Activated naive CD4-positive, alpha-beta T cell treated with anti-CD3 and anti-CD28 coated beads, Interleukin-2, amount 50 U/mL, for 16 hours (primary cell): ENCODE measurements at regions not wholly inside any gene's neighbourhood (a gene's known extent, or its start where the extent isn't known, plus 50 kb on each side); places are given as distances from the start of the nearest gene placed in this dataset.
"Not testable (repeated sequence)": the region's sequence is repeated elsewhere in the genome, so short reads cannot be mapped to it uniquely, and the experiment has no call there.

ENCODE experiments used
- DNase-seq: peaks from one replicate; pipeline ENCODE4 v3.0.0-alpha.2; 2020

GRCh38 chr9:73053543-73053942 is 98.1 kb upstream of the ANXA1 start:
- no peak for DNase-seq

GRCh38 chr9:73050887-73051550 is 98.2 kb upstream of the ALDH1A1 start:
- no peak for DNase-seq

- DNase-seq = no peak
These were observed 97.4 kb upstream of the ALDH1A1 start for GRCh38 chr9:73050065-73050816.

DNA sequence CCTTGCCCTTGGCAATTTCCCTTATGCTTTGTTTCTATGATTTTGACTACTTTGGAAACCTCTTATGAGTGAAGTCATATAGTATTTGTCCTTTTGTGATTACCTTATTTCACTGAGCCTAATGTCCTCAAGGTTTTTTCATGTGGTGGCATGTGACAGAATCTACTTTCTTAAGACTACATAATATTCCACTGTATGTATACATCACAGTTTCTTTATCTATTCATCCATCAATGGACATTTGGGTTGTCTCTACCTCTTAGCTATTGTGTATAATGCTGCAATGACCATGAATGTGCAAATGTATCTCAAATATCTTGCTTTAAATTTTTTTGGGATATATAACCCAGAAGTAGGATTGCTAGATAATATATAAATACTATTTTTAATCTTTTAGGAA is 96.4 kb upstream of the ALDH1A1 start:
- DNase-seq = no peak

GRCh38 chr9:73046769-73047168 is 93.9 kb upstream of the ALDH1A1 start:
- no peak for DNase-seq

DNA sequence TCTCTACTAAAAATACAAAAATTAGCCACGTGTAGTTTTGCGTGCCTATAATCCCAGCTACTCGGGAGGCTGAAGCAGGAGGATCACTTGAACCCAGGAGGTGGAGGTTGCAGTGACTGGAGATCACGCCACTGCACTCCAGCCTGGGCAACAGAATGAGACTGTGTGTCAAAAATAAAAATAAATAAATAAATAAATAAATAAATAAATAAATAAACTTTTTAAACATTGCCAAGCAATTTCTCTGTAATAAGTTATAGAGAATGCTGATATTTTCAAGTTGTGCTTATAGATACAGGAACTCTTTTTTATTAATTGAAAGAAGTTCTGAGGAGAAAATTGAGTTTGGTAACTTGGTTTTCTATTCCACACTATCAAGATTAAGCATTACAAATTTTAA is 91.9 kb upstream of the ALDH1A1 start:
- not testable (repeated sequence) for DNase-seq

- no peak for DNase-seq
These were observed 89.3 kb upstream of the ALDH1A1 start for GRCh38 chr9:73042155-73042554.

DNA sequence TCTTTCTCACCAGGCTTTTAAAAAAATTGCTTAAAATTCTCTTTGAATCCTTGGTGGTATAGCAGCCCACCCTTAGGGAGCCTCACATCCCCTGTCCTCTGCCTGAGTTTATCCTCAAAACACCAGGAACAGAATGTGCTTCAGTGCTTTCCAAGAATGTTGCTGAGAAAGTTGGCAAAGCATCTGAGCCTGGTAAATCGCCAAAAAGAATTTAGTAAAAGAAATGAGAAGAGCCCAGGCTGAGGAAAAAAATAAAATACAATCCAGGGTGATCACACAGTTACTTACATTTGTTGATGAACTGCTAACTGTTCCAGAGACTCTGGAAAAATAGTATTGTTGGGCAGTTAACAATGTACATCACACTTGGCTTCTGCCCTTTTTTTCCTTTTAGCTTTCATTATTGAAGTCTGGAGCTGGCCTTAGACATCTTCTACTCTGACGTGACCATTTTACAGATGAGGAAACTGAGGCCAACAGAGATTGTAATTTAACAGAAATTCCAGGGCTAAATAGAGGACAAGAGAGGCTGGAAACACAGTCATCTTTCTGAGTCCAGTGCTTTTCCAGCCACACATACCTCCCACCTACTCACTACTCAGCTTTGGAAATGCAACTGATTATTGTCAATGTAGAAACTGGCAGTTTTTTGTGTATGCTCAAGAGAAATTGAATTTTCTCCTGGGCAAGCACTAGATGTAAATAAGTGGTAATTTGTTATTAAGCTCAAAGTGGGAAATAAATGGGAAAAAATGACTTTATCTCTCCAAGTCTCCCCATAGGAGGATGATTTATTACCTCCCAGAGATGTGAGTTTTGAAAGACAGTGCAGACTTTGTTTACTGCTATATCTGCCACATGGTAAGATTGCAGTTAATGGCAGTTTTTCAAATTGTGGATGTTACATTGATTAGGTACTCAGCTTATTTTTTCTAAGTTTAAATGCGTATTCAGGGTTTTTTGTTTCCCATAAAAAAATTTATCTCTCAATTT is 86.7 kb upstream of the ALDH1A1 start:
- DNase-seq = no peak

DNA sequence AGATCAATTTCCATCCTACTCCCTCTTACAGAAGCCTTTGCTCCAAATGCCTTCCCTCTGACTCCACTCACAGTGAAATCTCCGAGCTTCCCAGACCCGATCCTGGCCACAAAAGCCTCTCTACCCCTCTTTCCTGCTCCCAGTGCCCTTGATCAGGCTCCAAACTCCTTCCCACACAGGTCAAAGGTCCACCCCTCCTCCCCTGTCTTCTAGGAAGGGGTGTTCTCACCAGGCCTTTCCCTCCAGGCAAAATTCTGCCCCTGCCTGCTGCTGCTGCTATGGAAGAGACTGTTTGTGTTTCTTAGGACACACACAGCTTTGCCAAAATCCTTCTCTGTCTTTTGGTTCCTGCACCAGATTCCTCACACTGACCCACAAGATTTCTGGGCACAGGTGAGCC is 85.8 kb upstream of the ALDH1A1 start:
- DNase-seq = no peak

GRCh38 chr9:73038089-73038509 is 85.2 kb upstream of the ALDH1A1 start:
- DNase-seq = no peak

DNA sequence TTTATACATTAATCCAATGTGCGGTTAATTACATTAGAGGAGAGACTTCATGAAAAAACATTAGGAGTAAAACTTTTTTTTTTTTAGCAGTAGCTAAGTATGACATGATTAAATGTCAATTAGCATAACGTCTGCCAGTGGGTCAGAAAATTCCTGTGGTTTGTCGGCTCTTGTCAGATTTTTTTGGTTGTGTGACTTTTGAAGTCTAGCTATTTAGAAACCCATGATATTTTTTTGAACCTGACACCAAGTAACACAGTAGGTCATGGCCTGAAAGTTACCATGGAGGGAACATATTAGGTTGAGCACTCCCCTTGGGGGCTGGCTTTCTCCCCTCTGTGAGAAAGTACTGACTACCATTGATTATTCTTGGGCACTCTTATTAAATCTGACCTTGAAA is 84.8 kb upstream of the ALDH1A1 start:
- DNase-seq = no peak

GRCh38 chr9:73034962-73035361 is 82.1 kb upstream of the ALDH1A1 start:
- no peak for DNase-seq

DNA sequence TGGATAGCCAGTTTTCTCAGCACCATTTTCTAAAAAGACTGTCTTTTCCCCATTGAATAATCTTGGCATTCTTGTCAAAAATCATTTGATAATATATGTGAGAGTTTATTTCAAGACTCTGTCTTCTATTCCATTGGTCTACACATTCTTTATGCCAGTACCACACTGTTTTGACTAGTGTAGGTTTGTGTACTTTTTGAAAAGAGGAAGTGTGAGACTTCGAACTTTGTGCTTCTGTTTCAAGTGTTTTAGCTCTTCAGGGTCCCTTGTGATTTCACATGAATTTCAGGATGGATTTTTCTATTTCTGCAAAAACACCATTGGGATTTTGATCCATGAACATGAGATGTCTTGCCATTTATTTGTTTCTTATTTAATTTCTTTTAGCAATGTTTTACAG is 78.5 kb upstream of the ALDH1A1 start:
- no peak for DNase-seq

DNA sequence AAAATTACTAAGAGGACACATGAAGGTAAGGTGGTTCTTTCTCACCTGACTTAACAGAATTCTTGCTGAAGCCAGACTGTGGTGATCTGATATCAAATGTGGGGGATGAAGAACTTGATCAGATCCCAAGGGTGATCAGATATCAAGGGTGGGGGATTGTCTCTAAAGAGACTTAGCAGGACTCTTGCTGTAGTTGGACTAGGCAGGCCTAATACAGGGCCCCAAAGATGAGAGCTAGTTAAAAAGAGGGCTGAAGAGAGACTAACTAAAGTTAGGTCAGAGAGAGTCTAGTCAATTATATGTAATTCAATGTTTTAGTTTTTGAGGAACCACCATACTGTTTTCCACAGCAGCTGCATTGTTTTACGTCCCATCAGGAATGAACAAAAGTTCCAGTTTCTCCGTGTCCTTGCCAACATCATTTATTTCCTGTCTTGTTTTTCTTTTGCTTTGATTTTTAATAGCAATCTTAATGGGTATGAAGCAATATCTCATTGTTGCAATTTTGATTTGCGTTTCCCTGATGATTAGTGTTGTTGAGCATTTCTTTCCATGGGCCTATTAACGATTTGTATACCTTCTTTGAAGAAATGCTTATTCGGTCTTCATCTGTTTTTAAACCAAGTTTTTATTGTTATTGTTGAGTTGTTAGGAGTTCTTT is 77.6 kb upstream of the ALDH1A1 start:
- no peak for DNase-seq

DNA sequence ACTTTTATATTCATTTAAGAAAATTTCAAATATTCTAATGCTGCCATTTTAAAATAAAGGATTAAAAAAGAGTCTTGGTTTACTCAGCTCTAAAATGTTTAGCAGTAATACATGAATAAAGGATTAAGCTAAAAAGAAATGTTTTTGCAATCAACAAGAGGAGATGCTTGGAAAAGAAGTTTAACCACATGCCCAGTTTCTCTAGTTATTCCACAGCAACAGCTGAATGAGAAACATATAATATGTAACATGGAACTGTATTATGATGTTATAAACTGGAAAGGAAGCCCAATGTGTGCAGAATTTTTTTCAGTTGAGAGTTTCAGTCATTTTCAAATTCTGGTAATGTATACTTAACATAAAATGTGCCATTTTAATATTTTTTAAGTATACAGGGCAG is 76.5 kb upstream of the ALDH1A1 start:
- no peak for DNase-seq

DNA sequence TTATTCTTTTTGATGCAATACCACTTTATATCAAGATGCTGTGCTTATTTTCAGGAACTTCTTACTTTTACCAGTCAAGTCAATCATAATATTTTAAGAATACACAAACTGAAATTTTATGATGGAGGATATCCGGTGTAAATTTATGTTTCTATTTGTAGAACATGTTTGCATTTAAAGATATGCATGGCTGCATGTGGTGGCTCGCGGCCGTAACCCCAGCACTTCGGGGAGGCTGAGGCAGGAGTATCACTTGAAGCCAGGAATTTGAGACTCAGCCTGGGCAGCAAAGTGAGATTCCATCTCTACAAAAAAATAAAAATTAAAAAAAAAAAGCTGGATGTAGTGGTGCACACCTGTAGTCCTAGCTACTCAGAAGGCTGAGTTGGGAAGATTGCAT is 73.5 kb upstream of the ALDH1A1 start:
- DNase-seq = no peak

DNA sequence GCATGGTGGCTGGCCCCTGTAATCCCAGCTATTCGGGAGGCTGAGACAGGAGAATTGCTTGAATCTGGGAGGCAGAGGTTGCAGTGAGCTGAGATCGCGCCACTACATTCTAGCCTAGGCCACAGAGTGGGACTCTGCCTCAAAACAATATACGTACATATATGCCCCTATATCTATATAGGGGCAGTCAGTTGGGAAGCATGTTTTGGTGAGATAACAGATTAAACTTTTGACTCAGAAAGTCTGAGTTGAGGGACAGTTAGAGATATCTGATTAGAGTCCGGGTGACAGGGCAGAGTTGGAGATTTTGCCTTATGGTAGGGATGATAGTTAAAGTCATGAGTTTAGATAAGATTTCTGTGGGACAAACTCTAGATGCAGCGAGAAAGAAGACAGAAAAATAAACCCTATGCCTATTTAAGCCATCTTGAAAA is 71.8 kb upstream of the ALDH1A1 start:
- DNase-seq = no peak

GRCh38 chr9:73023025-73023541 is 70.2 kb upstream of the ALDH1A1 start:
- peak; percentile 27 for DNase-seq

DNA sequence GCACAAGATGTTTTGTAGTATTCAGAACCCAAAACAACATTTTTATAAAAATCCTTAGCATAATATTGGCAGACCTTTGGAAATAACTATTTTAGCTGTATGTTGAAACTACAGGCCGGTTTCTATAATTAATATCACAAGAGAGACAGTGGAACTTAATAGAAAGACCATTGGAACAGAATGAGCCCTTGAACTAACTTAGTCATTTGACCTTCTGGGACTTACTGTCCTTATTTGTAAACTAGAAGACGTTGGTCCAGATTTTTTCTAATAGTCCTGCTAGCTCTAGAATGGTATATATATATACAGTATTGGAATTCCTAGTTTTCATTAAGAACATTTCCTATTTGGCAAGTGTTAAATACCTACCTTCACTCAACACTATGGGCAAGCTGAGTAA is 69.5 kb upstream of the ALDH1A1 start:
- DNase-seq = no peak

DNA sequence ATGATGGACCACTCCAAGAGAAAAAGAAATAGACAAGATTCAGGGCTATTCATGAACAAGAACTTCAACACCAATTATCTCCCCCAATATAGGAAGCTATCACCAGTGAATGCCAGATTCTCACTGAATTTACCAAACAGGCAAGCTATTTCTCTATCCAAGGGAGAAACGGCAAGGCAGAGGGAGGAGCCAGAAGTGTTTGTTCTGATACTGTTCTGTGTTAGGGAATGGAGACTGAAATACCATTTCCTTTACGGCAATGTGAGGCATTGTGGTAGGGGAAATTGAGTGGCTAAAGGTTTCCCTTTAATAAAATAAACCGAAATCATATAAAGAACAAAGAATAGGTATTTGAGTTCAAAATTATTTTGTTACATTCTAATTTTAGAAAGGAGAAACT is 68.0 kb upstream of the ALDH1A1 start:
- no peak for DNase-seq

GRCh38 chr9:73014011-73014410 is 61.2 kb upstream of the ALDH1A1 start:
- no peak for DNase-seq

DNA sequence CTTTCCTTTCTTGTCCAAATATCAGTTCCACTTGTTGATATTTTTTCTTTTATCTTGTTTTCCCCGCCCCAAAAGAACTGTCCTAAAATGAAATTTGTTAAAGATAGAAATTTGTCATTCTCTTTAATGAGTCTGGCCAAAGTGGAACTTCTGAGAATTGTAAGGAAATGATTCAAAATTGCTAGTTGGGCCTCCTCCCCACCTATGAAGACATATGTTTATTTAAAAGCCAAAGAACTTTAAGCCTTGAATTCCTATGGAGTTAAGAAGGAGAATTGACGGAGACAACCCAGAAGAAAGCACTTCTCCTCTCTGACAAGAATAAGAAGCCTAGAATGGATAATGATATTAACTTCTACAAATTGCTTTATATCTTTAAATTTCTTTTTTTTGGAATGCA is 59.1 kb upstream of the ALDH1A1 start:
- DNase-seq = no peak
